GM23338 (cell line): ENCODE measurements at regions not wholly inside any gene's neighbourhood (a gene's known extent, or its start where the extent isn't known, plus 50 kb on each side); places are given as distances from the start of the nearest gene placed in this dataset.

ENCODE experiments used
- ATAC-seq: fragments of 200-7000 bp; cut with Tn5 transposase; 3 replicates; pipeline ENCODE4 v1.9.1; 2020
- DNase-seq: peaks from one replicate; pipeline ENCODE4 v3.0.0-alpha.2; 2015; ENCODE audit warnings: low spot score
- H2AFZ ChIP-seq: fragments of 200-600 bp; sonication (generic); 2 replicates; pipeline ENCODE4 v1.8.0; 2016; ENCODE audit warnings: antibody characterized with exemption, mild to moderate bottlenecking, moderate library complexity
- H3F3A ChIP-seq: fragments of 200-600 bp; sonication (generic); replicated peaks from 2 replicates; pipeline ENCODE4 v1.8.0; 2017; ENCODE audit warnings: antibody characterized with exemption, mixed run types, low read depth
- H3K27ac ChIP-seq: fragments of 200-600 bp; sonication (generic); 2 replicates; pipeline ENCODE4 v1.6.1; 2016; ENCODE audit warnings: low read depth
- H3K27me3 ChIP-seq: fragments of 200-600 bp; sonication (generic); 2 replicates; pipeline ENCODE4 v1.8.0; 2016; ENCODE audit warnings: mild to moderate bottlenecking, mixed run types, moderate library complexity; ENCODE audit not compliant: insufficient read depth
- H3K36me3 ChIP-seq: fragments of 200-600 bp; sonication (generic); 2 replicates; pipeline ENCODE4 v1.8.0; 2016; ENCODE audit warnings: mild to moderate bottlenecking; ENCODE audit not compliant: insufficient read depth
- H3K4me1 ChIP-seq: fragments of 200-600 bp; sonication (generic); 2 replicates; pipeline ENCODE4 v1.8.0; 2016; ENCODE audit warnings: mild to moderate bottlenecking, moderate library complexity; ENCODE audit not compliant: insufficient read depth
- H3K4me2 ChIP-seq: fragments of 200-600 bp; sonication (generic); 2 replicates; pipeline ENCODE4 v1.7.1; 2017; ENCODE audit warnings: mixed run types
- H3K4me3 ChIP-seq: fragments of 200-600 bp; sonication (generic); 2 replicates; pipeline ENCODE4 v1.6.1; 2016; ENCODE audit warnings: mixed run types
- H3K79me2 ChIP-seq: fragments of 200-600 bp; sonication (generic); replicated peaks from 2 replicates; pipeline ENCODE4 v1.8.0; 2017; ENCODE audit warnings: mild to moderate bottlenecking; ENCODE audit not compliant: insufficient read depth
- H3K9me2 ChIP-seq: fragments of 200-600 bp; sonication (generic); 2 replicates; pipeline ENCODE4 v1.8.0; 2017; ENCODE audit not compliant: insufficient read depth
- H4K20me1 ChIP-seq: fragments of 200-600 bp; sonication (generic); replicated peaks from 2 replicates; pipeline ENCODE4 v1.8.0; 2017; ENCODE audit warnings: mild to moderate bottlenecking; ENCODE audit not compliant: insufficient read depth
- H3K27ac Mint-ChIP-seq: 2 replicates; pipeline ENCODE4 v1.8.0; 2020; ENCODE audit warnings: inconsistent platforms, mild to moderate bottlenecking, moderate library complexity, mixed read lengths
- H3K27me3 Mint-ChIP-seq: 3 replicates; pipeline ENCODE4 v1.8.0; 2022; ENCODE audit warnings: low read depth, mild to moderate bottlenecking, moderate library complexity, mixed read lengths, inconsistent platforms; ENCODE audit not compliant: insufficient read depth, poor library complexity
- H3K36me3 Mint-ChIP-seq: 3 replicates; pipeline ENCODE4 v1.8.0; 2021; ENCODE audit warnings: low read depth, mild to moderate bottlenecking, inconsistent platforms, moderate library complexity, mixed read lengths
- H3K4me1 Mint-ChIP-seq: 3 replicates; pipeline ENCODE4 v1.8.0; 2020; ENCODE audit warnings: mild to moderate bottlenecking, inconsistent platforms, mixed read lengths
- H3K4me3 Mint-ChIP-seq: 3 replicates; pipeline ENCODE4 v1.8.0; 2021; ENCODE audit warnings: moderate library complexity, mild to moderate bottlenecking, inconsistent platforms, mixed read lengths
- H3K9me3 Mint-ChIP-seq: 3 replicates; pipeline ENCODE4 v1.8.0; 2020; ENCODE audit warnings: moderate library complexity, mild to moderate bottlenecking, inconsistent platforms, mixed read lengths
- CREB1 ChIP-seq: fragments of 250-450 bp; sonication (Bioruptor Pico); IDR thresholded peaks from 2 replicates; pipeline ENCODE4 v1.5.0; 2020; ENCODE audit warnings: low read depth, mild to moderate bottlenecking, moderate library complexity
- EZH2 ChIP-seq: fragments of 200-600 bp; sonication (generic); IDR thresholded peaks from one replicate; pipeline ENCODE4 v1.8.0; 2017; ENCODE audit warnings: antibody characterized with exemption, mild to moderate bottlenecking, low read depth; ENCODE audit not compliant: unreplicated experiment
- EZH2phosphoT487 ChIP-seq: fragments of 200-600 bp; sonication (generic); IDR thresholded peaks from one replicate; pipeline ENCODE4 v1.8.1; 2018; ENCODE audit warnings: antibody characterized with exemption; ENCODE audit not compliant: unreplicated experiment
- JUNB ChIP-seq: IDR thresholded peaks from one replicate; pipeline ENCODE4 v1.6.1; 2016; ENCODE audit warnings: antibody characterized with exemption; ENCODE audit not compliant: unreplicated experiment
- NANOG ChIP-seq: IDR thresholded peaks from 2 replicates; pipeline ENCODE4 v1.6.1; 2016; ENCODE audit warnings: antibody characterized with exemption, borderline replicate concordance
- POLR2AphosphoS5 ChIP-seq: IDR thresholded peaks from 2 replicates; pipeline ENCODE4 v1.6.1; 2016; ENCODE audit warnings: antibody characterized with exemption, low read depth
- STAT1 ChIP-seq: IDR thresholded peaks from one replicate; pipeline ENCODE4 v1.6.1; 2016; ENCODE audit warnings: antibody characterized with exemption; ENCODE audit not compliant: unreplicated experiment
- ZNF114 ChIP-seq: fragments of 250-450 bp; sonication (Bioruptor Pico); IDR thresholded peaks from 2 replicates; pipeline ENCODE4 v1.5.0; 2020; ENCODE audit warnings: mild to moderate bottlenecking, moderate library complexity
- ZNF331 ChIP-seq: fragments of 250-450 bp; sonication (Bioruptor Pico); IDR thresholded peaks from 2 replicates; pipeline ENCODE4 v1.5.0; 2020; ENCODE audit warnings: low read depth, mild to moderate bottlenecking, moderate library complexity
- TF ChIP-seq, protein P1 (sequence below): fragments of 250-450 bp; sonication (Bioruptor Pico); IDR thresholded peaks from 2 replicates; pipeline ENCODE4 v1.5.0; 2020; ENCODE audit warnings: mild to moderate bottlenecking, moderate library complexity
- TF ChIP-seq, protein P2 (sequence below): IDR thresholded peaks from one replicate; pipeline ENCODE4 v1.6.1; 2018; ENCODE audit warnings: antibody characterized with exemption; ENCODE audit not compliant: unreplicated experiment
- TF ChIP-seq, protein P3 (sequence below), 2 experiments: fragments of 200-600 bp in 1 of 2; sonication (generic) in 1 of 2; conservative IDR thresholded peaks; 2 replicates each; pipeline versions ENCODE4 v1.5.1 to v1.6.1; 2016 to 2017; ENCODE audit warnings: antibody characterized with exemption in 2 of 2, low read depth in 2 of 2, mild to moderate bottlenecking in 2 of 2, moderate library complexity in 1 of 2

DNA sequence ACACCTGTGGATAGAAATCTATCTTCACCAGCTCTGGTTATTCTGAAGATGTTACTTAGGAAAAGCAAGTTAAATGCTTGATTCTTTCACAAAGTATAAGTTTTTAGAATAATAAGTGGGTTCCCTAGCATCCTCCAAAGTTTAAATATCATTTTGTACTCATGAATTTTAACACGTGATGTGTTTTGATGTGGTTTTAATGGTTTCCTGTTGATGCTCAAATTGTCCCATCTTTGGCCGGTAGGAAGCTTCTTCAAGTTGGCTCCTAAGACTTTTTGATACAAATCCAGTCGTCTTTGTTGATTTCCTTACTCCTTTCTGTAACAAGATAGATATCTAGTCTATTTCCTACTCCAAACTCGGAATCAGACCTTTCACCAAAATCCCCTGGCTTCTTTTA lies 94.5 kb upstream of the STXBP5 start:
- Mint-ChIP-seq H3K27ac (no peak overlapping the region), H3K4me3 (no peak overlapping the region), H3K9me3 (no peaks in the 10 kb centered on the region), H3K27me3 (no peaks in the 10 kb centered on the region), H3K4me1 (no peaks in the 10 kb centered on the region), H3K36me3 (no peaks in the 10 kb centered on the region)
- DNase-seq = no peak
- no peaks in the 10 kb centered on the region for H3F3A ChIP-seq
- no peak for TF ChIP-seq STAT1
- TF ChIP-seq POLR2AphosphoS5 = no peak
- TF ChIP-seq, protein P1, sequence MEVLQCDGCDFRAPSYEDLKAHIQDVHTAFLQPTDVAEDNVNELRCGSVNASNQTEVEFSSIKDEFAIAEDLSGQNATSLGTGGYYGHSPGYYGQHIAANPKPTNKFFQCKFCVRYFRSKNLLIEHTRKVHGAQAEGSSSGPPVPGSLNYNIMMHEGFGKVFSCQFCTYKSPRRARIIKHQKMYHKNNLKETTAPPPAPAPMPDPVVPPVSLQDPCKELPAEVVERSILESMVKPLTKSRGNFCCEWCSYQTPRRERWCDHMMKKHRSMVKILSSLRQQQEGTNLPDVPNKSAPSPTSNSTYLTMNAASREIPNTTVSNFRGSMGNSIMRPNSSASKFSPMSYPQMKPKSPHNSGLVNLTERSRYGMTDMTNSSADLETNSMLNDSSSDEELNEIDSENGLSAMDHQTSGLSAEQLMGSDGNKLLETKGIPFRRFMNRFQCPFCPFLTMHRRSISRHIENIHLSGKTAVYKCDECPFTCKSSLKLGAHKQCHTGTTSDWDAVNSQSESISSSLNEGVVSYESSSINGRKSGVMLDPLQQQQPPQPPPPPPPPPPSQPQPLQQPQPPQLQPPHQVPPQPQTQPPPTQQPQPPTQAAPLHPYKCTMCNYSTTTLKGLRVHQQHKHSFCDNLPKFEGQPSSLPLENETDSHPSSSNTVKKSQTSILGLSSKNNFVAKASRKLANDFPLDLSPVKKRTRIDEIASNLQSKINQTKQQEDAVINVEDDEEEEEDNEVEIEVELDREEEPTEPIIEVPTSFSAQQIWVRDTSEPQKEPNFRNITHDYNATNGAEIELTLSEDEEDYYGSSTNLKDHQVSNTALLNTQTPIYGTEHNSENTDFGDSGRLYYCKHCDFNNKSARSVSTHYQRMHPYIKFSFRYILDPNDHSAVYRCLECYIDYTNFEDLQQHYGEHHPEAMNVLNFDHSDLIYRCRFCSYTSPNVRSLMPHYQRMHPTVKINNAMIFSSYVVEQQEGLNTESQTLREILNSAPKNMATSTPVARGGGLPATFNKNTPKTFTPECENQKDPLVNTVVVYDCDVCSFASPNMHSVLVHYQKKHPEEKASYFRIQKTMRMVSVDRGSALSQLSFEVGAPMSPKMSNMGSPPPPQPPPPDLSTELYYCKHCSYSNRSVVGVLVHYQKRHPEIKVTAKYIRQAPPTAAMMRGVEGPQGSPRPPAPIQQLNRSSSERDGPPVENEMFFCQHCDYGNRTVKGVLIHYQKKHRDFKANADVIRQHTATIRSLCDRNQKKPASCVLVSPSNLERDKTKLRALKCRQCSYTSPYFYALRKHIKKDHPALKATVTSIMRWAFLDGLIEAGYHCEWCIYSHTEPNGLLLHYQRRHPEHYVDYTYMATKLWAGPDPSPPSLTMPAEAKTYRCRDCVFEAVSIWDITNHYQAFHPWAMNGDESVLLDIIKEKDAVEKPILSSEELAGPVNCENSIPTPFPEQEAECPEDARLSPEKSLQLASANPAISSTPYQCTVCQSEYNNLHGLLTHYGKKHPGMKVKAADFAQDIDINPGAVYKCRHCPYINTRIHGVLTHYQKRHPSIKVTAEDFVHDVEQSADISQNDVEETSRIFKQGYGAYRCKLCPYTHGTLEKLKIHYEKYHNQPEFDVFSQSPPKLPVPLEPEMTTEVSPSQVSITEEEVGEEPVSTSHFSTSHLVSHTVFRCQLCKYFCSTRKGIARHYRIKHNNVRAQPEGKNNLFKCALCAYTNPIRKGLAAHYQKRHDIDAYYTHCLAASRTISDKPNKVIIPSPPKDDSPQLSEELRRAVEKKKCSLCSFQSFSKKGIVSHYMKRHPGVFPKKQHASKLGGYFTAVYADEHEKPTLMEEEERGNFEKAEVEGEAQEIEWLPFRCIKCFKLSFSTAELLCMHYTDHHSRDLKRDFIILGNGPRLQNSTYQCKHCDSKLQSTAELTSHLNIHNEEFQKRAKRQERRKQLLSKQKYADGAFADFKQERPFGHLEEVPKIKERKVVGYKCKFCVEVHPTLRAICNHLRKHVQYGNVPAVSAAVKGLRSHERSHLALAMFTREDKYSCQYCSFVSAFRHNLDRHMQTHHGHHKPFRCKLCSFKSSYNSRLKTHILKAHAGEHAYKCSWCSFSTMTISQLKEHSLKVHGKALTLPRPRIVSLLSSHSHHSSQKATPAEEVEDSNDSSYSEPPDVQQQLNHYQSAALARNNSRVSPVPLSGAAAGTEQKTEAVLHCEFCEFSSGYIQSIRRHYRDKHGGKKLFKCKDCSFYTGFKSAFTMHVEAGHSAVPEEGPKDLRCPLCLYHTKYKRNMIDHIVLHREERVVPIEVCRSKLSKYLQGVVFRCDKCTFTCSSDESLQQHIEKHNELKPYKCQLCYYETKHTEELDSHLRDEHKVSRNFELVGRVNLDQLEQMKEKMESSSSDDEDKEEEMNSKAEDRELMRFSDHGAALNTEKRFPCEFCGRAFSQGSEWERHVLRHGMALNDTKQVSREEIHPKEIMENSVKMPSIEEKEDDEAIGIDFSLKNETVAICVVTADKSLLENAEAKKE (CRISPR knock-in tag) = no peak
- TF ChIP-seq ZNF114 (CRISPR knock-in tag) = no peak
- TF ChIP-seq, protein P2, sequence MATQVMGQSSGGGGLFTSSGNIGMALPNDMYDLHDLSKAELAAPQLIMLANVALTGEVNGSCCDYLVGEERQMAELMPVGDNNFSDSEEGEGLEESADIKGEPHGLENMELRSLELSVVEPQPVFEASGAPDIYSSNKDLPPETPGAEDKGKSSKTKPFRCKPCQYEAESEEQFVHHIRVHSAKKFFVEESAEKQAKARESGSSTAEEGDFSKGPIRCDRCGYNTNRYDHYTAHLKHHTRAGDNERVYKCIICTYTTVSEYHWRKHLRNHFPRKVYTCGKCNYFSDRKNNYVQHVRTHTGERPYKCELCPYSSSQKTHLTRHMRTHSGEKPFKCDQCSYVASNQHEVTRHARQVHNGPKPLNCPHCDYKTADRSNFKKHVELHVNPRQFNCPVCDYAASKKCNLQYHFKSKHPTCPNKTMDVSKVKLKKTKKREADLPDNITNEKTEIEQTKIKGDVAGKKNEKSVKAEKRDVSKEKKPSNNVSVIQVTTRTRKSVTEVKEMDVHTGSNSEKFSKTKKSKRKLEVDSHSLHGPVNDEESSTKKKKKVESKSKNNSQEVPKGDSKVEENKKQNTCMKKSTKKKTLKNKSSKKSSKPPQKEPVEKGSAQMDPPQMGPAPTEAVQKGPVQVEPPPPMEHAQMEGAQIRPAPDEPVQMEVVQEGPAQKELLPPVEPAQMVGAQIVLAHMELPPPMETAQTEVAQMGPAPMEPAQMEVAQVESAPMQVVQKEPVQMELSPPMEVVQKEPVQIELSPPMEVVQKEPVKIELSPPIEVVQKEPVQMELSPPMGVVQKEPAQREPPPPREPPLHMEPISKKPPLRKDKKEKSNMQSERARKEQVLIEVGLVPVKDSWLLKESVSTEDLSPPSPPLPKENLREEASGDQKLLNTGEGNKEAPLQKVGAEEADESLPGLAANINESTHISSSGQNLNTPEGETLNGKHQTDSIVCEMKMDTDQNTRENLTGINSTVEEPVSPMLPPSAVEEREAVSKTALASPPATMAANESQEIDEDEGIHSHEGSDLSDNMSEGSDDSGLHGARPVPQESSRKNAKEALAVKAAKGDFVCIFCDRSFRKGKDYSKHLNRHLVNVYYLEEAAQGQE = no peak
- TF ChIP-seq ZNF331 (CRISPR knock-in tag) = no peak
- no peak for TF ChIP-seq EZH2phosphoT487
- TF ChIP-seq NANOG = no peak
- TF ChIP-seq EZH2 = no peak
- no peak for TF ChIP-seq CREB1 (CRISPR knock-in tag)
- TF ChIP-seq JUNB = no peak
- TF ChIP-seq, protein P3, sequence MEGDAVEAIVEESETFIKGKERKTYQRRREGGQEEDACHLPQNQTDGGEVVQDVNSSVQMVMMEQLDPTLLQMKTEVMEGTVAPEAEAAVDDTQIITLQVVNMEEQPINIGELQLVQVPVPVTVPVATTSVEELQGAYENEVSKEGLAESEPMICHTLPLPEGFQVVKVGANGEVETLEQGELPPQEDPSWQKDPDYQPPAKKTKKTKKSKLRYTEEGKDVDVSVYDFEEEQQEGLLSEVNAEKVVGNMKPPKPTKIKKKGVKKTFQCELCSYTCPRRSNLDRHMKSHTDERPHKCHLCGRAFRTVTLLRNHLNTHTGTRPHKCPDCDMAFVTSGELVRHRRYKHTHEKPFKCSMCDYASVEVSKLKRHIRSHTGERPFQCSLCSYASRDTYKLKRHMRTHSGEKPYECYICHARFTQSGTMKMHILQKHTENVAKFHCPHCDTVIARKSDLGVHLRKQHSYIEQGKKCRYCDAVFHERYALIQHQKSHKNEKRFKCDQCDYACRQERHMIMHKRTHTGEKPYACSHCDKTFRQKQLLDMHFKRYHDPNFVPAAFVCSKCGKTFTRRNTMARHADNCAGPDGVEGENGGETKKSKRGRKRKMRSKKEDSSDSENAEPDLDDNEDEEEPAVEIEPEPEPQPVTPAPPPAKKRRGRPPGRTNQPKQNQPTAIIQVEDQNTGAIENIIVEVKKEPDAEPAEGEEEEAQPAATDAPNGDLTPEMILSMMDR (conservative IDR thresholded peaks at IDR 0.05; ENCODE audit: low read depth in 2 of 2) = no peak
- H2AFZ ChIP-seq = no peak overlapping the region
- no peak overlapping the region for H3K27ac ChIP-seq
- H3K79me2 ChIP-seq = no peaks in the 10 kb centered on the region
- no peaks in the 10 kb centered on the region for H3K27me3 ChIP-seq
- no peak overlapping the region for H3K4me2 ChIP-seq
- no peaks in the 10 kb centered on the region for H4K20me1 ChIP-seq
- no peaks in the 10 kb centered on the region for H3K9me2 ChIP-seq
- no peak for ATAC-seq
- H3K4me3 ChIP-seq = no peak overlapping the region
- no peaks in the 10 kb centered on the region for H3K36me3 ChIP-seq
- no peaks in the 10 kb centered on the region for H3K4me1 ChIP-seq
